ENCODE measurements at regions not wholly inside any gene's neighbourhood (a gene's known extent, or its start where the extent isn't known, plus 50 kb on each side); places are given as distances from the start of the nearest gene placed in this dataset.
"Not testable (repeated sequence)": the region's sequence is repeated elsewhere in the genome, so short reads cannot be mapped to it uniquely, and the experiment has no call there.

DNA sequence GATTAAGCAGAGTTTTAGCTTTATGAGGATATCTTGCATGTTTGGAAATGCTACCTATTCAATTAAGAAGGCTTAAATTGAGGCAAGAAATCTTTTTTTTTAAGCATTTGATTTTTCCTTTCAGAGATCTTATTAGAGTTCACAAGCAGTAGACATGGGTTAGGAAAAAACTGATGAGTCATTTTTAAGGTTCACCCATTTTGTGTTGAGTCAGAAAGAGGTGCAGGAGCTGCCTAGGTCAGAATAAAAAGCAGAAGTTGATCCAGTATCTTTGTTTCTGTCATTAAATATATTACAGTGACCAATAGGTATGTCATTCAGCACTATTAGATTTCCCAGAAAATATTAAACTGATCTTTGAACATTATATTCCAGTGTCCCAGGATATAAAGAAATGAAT lies 306.8 kb downstream of the LMBRD1 start:
- no peak for DNase-seq (ENCODE audit: low spot score)

DNA sequence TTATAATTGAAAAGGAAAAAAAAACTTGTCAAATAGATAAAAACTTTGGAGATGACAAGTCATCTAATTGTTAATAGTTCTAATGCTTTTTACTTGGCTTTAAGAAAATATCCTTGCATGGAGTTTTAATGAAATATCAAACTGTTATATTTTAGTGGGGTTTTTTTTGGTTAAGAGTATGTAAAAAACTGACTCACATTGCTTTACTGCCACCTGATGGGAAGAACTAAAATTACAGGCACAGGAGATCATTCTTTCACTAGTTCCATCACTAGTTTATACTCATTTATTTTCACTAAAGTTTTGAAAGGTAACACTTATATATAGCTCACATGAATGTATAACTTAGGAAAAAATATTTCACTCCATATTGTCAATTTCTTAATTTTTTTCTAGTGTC lies 309.1 kb downstream of the LMBRD1 start:
- DNase-seq (ENCODE audit: low spot score): no peak

DNA sequence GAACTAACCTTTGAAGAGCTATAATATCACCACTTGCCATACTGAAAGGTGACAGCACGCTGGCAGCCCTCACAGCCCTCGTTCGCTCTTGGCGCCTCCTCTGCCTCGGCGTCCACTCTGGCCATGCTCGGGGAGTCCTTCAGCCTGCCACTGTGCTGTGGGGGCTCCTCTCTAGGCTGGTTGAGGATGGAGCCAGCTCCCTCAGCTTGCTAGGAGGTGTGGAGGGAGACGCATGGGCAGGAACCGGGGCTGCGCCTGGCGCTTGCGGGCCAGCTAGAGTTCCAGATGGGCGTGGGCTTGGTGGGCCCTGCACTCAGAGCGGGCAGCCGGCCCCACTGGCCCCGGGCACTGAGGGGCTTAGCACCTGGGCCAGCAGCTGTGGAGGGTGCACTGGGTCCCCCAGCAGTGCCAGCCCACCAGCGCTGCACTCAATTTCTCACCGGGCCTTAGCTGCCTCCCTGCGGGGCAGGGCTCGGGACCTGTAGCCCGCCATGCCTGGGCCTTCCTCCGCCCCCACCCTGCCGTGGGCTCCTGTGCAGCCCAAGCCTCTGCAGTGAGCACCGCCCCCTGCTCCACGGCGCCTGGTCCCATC lies 329.7 kb downstream of the LMBRD1 start:
- no peak for DNase-seq (ENCODE audit: low spot score)

DNA sequence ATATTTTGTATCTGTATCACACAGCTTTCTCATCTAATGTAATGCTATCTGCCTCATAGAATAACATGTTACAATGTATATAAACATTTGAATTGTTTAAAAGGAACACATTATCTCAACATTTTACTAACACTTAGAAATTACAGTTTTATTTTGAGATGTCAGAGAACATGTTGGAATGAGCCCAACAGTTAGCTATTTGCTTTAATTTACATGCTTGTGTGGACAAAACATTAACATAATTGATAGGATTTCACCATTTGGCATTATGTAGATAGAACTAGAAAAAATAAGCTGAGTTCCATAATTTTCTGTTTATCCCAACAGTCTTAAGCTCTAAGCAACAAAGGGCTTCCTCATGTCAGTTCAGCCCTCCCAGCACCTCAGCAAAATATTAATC lies 330.9 kb downstream of the LMBRD1 start:
- DNase-seq (ENCODE audit: low spot score): no peak

DNA sequence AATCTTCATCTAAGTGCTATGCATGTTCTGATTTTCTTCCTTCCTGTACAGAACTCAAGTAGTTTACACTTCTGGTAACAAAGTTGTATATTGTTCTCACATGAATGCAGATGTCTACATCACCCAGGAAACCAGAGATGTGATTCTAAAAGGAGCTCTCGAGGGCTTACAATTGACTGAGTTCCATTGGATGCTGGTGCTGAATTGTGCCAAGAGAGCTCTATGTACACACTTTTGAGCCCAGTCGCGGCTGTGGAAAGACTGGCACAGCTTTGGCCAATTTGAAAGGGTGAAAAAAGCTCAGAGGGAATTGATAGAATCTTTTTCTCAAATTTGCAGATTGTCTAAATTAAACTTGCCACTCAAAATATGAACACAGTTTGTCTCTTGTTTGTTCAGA lies 340.7 kb downstream of the LMBRD1 start:
- DNase-seq (ENCODE audit: low spot score): no peak

DNA sequence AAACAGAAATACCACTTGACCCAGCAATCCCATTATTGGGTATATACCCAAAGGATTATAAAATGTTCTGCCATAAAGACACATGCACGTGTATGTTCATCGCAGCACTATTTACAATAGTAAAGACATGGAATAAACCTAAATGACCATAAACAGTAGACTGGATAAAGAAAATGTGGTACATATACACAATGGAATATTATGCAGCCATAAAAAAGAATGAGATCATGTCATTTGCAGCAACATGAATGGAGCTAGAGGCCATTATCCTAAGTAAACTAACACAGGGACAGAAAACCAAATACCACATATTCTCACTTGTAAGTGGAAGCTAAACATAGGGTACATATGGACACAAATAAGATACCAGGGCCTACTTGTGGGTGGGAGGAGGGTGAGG lies 342.2 kb downstream of the LMBRD1 start:
- DNase-seq (ENCODE audit: low spot score): not testable (repeated sequence)

DNA sequence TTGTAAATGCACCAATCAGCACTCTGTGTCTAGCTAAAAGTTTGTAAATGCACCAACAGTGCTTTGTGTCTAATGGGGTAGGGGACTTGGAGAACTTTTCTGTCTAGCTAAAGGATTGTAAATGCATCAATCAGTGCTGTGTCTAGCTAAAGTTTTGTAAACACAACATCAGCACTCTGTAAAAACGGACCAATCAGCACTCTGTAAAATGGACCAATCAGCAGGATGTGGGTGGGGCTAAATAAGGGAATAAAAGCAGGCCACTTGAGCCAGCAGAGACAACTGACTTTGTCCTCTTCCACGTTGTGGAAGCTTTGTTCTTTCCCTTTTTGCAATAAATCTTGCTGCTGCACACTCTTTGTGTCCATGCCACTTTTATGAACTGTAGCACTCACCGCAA lies 346.3 kb downstream of the LMBRD1 start:
- not testable (repeated sequence) for DNase-seq (ENCODE audit: low spot score)

DNA sequence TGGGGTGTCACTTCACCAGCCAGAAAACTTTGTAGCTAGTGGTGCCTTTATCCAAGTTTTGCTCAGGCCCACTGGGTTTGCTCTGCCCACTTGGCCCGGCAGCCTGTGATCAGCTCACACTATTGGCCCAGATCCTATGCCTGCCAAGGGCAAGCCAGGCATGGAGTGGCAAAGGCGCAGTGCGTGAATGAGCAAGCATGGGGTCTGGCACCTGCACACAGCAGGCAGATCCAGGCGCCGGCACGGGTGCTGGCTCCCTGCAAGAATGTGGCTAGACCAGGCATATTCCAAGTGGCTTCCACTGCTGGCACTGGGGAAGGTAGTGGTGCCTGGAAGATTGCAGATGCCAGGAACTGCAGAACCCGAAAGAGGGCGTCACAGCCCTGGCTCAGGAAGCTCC lies 346.9 kb downstream of the LMBRD1 start:
- DNase-seq (ENCODE audit: low spot score): no peak
